ENCODE measurements at regions not wholly inside any gene's neighbourhood (a gene's known extent, or its start where the extent isn't known, plus 50 kb on each side); places are given as distances from the start of the nearest gene placed in this dataset.

- DNase-seq (ENCODE audit: low spot score in 2 of 2), result no peak
- no peak overlapping the region for H3K4me3 ChIP-seq (ENCODE audit: low read depth, poor library complexity, severe bottlenecking)
- TF ChIP-seq, protein P1, sequence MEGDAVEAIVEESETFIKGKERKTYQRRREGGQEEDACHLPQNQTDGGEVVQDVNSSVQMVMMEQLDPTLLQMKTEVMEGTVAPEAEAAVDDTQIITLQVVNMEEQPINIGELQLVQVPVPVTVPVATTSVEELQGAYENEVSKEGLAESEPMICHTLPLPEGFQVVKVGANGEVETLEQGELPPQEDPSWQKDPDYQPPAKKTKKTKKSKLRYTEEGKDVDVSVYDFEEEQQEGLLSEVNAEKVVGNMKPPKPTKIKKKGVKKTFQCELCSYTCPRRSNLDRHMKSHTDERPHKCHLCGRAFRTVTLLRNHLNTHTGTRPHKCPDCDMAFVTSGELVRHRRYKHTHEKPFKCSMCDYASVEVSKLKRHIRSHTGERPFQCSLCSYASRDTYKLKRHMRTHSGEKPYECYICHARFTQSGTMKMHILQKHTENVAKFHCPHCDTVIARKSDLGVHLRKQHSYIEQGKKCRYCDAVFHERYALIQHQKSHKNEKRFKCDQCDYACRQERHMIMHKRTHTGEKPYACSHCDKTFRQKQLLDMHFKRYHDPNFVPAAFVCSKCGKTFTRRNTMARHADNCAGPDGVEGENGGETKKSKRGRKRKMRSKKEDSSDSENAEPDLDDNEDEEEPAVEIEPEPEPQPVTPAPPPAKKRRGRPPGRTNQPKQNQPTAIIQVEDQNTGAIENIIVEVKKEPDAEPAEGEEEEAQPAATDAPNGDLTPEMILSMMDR (IDR thresholded peaks at IDR 0.05), result no peak
- no peak for TF ChIP-seq POLR2A (IDR thresholded peaks at IDR 0.05)
- intact Hi-C loops (cut with DNase I; ENCODE audit: low total_unique reads), result no loop called here
- 95 to 100% methylated on average over 3 of the region's 3 CpGs for WGBS, 2 donors
These were observed 62.6 kb upstream of the IER5L start for GRCh38 chr9:129240581-129241211.

- 78 to 89% methylated on average over 10 of the region's 10 CpGs for WGBS, 2 donors
- no peak overlapping the region for H3K4me3 ChIP-seq (ENCODE audit: low read depth, poor library complexity, severe bottlenecking)
- TF ChIP-seq, protein P1 (IDR thresholded peaks at IDR 0.05), result no peak
- TF ChIP-seq POLR2A (IDR thresholded peaks at IDR 0.05), result no peak
- intact Hi-C loops (cut with DNase I; ENCODE audit: low total_unique reads), result no loop called here
- no peak for DNase-seq (ENCODE audit: low spot score in 2 of 2)
These were observed 62.0 kb upstream of the IER5L start for GRCh38 chr9:129239946-129240490.

- WGBS, 2 donors, result 72 to 84% methylated on average over 2 of the region's 2 CpGs
- DNase-seq (ENCODE audit: low spot score in 2 of 2), result no peak
- intact Hi-C loops (cut with DNase I; ENCODE audit: low total_unique reads), result no loop called here
- no peak overlapping the region for H3K4me3 ChIP-seq (ENCODE audit: low read depth, poor library complexity, severe bottlenecking)
- no peak for TF ChIP-seq POLR2A (IDR thresholded peaks at IDR 0.05)
- TF ChIP-seq, protein P1 (IDR thresholded peaks at IDR 0.05), result no peak
These were observed 59.7 kb upstream of the IER5L start for GRCh38 chr9:129237803-129238202.

DNA sequence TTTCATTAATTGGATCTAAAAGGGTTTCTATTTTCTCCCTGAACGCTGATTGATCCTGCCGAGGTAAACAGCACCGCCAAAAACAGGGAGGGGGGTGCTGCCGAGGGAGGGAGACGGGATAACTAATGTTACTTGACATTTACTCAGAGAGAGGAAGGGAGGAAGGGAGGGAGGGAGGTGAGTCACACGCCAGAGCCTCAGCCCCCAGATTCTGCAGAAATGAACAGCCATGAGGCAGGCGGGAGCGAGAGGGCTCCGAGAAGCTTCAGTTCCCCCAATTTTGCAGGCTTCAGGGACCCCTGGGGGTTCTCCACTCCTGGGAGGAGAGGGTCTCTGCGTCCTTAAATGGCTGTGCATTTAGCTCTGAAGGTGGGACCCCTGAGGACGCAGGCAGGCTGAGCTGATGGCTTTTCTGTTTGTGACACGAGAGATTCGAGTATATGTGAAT is 59.1 kb upstream of the IER5L start:
- TF ChIP-seq, protein P1 (IDR thresholded peaks at IDR 0.05), result no peak
- no peak for TF ChIP-seq POLR2A (IDR thresholded peaks at IDR 0.05)
- H3K4me3 ChIP-seq (ENCODE audit: low read depth, poor library complexity, severe bottlenecking), result no peak overlapping the region
- WGBS, 2 donors, result 22% methylated on average over 13 of the region's 13 CpGs
- DNase-seq (ENCODE audit: low spot score in 2 of 2), result no peak
- intact Hi-C loops (cut with DNase I; ENCODE audit: low total_unique reads), result no loop called here

GRCh38 chr9:129236441-129237145 is 58.5 kb upstream of the IER5L start:
- WGBS, 2 donors, result 61 to 62% methylated on average over 14 to 15 of the region's 15 CpGs
- intact Hi-C loops (cut with DNase I; ENCODE audit: low total_unique reads), result no loop called here
- no peak for DNase-seq (ENCODE audit: low spot score in 2 of 2)
- no peak for TF ChIP-seq POLR2A (IDR thresholded peaks at IDR 0.05)
- TF ChIP-seq, protein P1 (IDR thresholded peaks at IDR 0.05), result no peak
- no peak overlapping the region for H3K4me3 ChIP-seq (ENCODE audit: low read depth, poor library complexity, severe bottlenecking)
